GM12892 (cell line): ENCODE measurements at regions not wholly inside any gene's neighbourhood (a gene's known extent, or its start where the extent isn't known, plus 50 kb on each side); places are given as distances from the start of the nearest gene placed in this dataset.

Experiments used
- POLR2A ChIP-seq: IDR thresholded peaks from 2 replicates; pipeline ENCODE4 v1.6.1; 2011; ENCODE audit warnings: low read depth, low read length, control low read depth
- POLR2AphosphoS5 ChIP-seq: IDR thresholded peaks from 2 replicates; pipeline ENCODE4 v1.6.1; 2011; ENCODE audit warnings: low read depth, low read length, control low read depth

GRCh38 chr14:97071177-97071576, 274.0 kb downstream of the VRK1 start:
- TF ChIP-seq POLR2A: no peak
- no peak for TF ChIP-seq POLR2AphosphoS5
